ENCODE measurements at regions not wholly inside any gene's neighbourhood (a gene's known extent, or its start where the extent isn't known, plus 50 kb on each side); places are given as distances from the start of the nearest gene placed in this dataset.

DNA sequence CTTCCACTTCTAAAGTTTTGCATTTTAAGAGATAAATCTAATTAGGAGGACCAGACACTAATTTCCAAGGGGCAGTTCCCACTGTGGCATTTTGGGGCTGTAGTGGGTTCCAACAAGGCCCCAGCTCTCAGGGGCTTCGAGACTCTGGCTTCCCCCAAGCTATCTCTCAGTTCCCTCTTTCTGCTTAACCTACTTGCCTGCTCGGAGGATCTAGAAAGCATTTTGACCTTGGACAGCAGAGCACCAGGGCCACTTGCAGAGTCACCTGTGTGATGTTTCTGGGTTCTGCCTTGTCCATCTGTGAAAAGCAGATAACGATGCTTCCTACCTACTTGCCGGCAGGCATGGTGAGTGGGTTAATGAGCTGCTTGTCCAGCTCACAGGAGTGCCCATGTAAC, 175.4 kb downstream of the MED10 start:
- FAIRE-seq (no peak), DNase-seq (no peak)
- no peak overlapping the region for H3K9ac ChIP-seq (ENCODE audit: low read length in 3 of 3)
- no peaks in the 10 kb centered on the region for H3K36me3 ChIP-seq (ENCODE audit: control insufficient read depth in 2 of 3, insufficient read depth in 3 of 3, low read length in 3 of 3)
- no peaks in the 10 kb centered on the region for H3K27me3 ChIP-seq (ENCODE audit: control insufficient read depth, insufficient read depth, low read length)
- TF ChIP-seq, protein P1, sequence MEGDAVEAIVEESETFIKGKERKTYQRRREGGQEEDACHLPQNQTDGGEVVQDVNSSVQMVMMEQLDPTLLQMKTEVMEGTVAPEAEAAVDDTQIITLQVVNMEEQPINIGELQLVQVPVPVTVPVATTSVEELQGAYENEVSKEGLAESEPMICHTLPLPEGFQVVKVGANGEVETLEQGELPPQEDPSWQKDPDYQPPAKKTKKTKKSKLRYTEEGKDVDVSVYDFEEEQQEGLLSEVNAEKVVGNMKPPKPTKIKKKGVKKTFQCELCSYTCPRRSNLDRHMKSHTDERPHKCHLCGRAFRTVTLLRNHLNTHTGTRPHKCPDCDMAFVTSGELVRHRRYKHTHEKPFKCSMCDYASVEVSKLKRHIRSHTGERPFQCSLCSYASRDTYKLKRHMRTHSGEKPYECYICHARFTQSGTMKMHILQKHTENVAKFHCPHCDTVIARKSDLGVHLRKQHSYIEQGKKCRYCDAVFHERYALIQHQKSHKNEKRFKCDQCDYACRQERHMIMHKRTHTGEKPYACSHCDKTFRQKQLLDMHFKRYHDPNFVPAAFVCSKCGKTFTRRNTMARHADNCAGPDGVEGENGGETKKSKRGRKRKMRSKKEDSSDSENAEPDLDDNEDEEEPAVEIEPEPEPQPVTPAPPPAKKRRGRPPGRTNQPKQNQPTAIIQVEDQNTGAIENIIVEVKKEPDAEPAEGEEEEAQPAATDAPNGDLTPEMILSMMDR (IDR thresholded peaks at IDR 0.05; ENCODE audit: borderline replicate concordance, extremely low read depth, insufficient read depth), result no peak
- H3K4me3 ChIP-seq (ENCODE audit: low read length in 3 of 3), result no peak overlapping the region
- no peak overlapping the region for H3K27ac ChIP-seq (ENCODE audit: low read depth in 2 of 2, low read length in 2 of 2)
- H3K9me3 ChIP-seq (ENCODE audit: control insufficient read depth in 2 of 3, insufficient read depth in 1 of 3, low read length in 3 of 3), result no peaks in the 10 kb centered on the region
- intact Hi-C loops (cut with DNase I), result no loop called here
- no peaks in the 10 kb centered on the region for H3K4me1 ChIP-seq (ENCODE audit: control insufficient read depth in 2 of 3, insufficient read depth in 2 of 3, low read depth in 1 of 3, low read length in 3 of 3)

DNA sequence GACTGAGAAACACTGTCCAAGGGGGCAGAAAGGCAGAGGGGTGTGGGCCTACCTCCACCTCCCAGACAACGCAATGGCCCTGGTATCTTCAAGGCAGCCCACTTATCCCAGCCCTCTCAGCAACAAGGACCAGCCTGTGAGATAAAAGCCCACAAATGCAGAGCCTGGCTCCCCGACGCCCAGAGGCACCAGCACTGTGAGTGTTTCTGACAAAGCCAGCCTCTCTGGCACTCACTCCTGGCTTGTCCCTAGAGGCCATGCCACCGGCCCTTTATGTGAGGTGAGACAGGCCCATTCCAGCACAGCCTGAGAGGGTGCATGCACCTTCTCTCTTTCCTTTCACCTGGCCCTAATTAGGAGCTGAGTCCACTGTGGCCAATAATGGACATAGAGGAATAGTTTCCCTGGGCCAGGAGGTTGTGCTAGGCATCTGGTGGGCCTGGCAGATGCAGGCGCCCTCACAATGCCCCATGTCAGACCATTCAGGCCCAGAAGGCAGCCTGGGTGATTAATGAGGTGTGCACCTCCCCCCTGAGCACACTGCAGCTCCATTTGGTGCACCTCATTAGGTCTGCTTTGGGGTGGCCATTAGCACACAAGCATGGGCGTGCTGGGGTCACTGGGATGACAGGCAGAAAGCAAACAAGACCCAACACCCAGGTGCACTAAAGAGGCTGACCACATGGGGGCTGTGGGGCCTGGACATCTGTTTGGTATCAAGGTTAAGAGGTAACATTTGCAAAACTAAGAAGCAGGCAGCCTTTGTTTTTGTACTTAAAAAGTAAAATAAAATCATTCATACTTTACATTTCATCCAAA, 176.0 kb downstream of the MED10 start:
- Histone ChIP-seq H3K36me3 (ENCODE audit: control insufficient read depth in 2 of 3, insufficient read depth in 3 of 3, low read length in 3 of 3) (no peaks in the 10 kb centered on the region), H3K27me3 (ENCODE audit: control insufficient read depth, insufficient read depth, low read length) (no peaks in the 10 kb centered on the region), H3K4me1 (ENCODE audit: control insufficient read depth in 2 of 3, insufficient read depth in 2 of 3, low read depth in 1 of 3, low read length in 3 of 3) (no peaks in the 10 kb centered on the region), H3K9ac (ENCODE audit: low read length in 3 of 3) (no peak overlapping the region), H3K4me3 (ENCODE audit: low read length in 3 of 3) (no peak overlapping the region), H3K9me3 (ENCODE audit: control insufficient read depth in 2 of 3, insufficient read depth in 1 of 3, low read length in 3 of 3) (no peaks in the 10 kb centered on the region), H3K27ac (ENCODE audit: low read depth in 2 of 2, low read length in 2 of 2) (no peak overlapping the region)
- intact Hi-C loops (cut with DNase I), result no loop called here
- DNase-seq, result peak in 3 of 5 donors; percentile 30 to 43 (median 39)
- FAIRE-seq, result no peak
- TF ChIP-seq, protein P1 (IDR thresholded peaks at IDR 0.05; ENCODE audit: borderline replicate concordance, extremely low read depth, insufficient read depth), result peak; percentile 1

DNA sequence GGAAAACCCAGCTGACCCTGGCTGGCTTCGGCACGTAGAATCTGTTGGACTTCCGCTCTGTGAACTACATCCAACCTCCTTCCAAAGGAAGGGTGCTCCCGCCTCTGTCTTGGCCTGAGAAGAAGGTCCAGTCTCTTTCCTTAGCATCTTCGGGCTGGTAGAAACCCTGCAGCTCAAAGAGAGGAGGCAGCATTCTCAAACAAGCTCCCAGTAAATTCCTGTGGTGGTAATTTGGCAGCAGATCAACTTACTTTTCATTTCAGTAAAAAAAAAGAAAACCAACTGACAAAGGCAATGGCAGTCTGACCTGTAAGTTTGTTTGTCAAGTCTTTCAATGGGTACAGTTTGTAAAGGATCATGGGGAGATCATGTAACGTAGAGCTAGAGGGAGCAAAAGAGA, 176.7 kb downstream of the MED10 start:
- H3K9me3 ChIP-seq (ENCODE audit: control insufficient read depth in 2 of 3, insufficient read depth in 1 of 3, low read length in 3 of 3), result no peaks in the 10 kb centered on the region
- H3K4me3 ChIP-seq (ENCODE audit: low read length in 3 of 3), result no peak overlapping the region
- H3K9ac ChIP-seq (ENCODE audit: low read length in 3 of 3), result no peak overlapping the region
- no peak overlapping the region for H3K27ac ChIP-seq (ENCODE audit: low read depth in 2 of 2, low read length in 2 of 2)
- TF ChIP-seq, protein P1 (IDR thresholded peaks at IDR 0.05; ENCODE audit: borderline replicate concordance, extremely low read depth, insufficient read depth), result no peak
- no peaks in the 10 kb centered on the region for H3K36me3 ChIP-seq (ENCODE audit: control insufficient read depth in 2 of 3, insufficient read depth in 3 of 3, low read length in 3 of 3)
- DNase-seq (no peak), FAIRE-seq (no peak)
- H3K4me1 ChIP-seq (ENCODE audit: control insufficient read depth in 2 of 3, insufficient read depth in 2 of 3, low read depth in 1 of 3, low read length in 3 of 3), result no peaks in the 10 kb centered on the region
- H3K27me3 ChIP-seq (ENCODE audit: control insufficient read depth, insufficient read depth, low read length), result no peaks in the 10 kb centered on the region
- intact Hi-C loops (cut with DNase I), result no loop called here
